Transverse colon (tissue), 4 donors: ENCODE measurements at regions not wholly inside any gene's neighbourhood (a gene's known extent, or its start where the extent isn't known, plus 50 kb on each side); places are given as distances from the start of the nearest gene placed in this dataset.

Experiments used
- DNase-seq: peaks from one replicate; pipeline ENCODE4 v3.0.0-alpha.2; 2019
- H3K27ac ChIP-seq, 4 donors: fragments of 200-600 bp; sonication (generic); 2 replicates each; pipeline ENCODE4 v1.5.1; 2016 to 2018; ENCODE audit warnings: inconsistent platforms in 4 of 4
- H3K27me3 ChIP-seq: fragments of 200-600 bp; sonication (generic); 2 replicates; pipeline ENCODE4 v1.5.1; 2017; ENCODE audit warnings: inconsistent platforms
- H3K36me3 ChIP-seq, 4 donors: fragments of 200-600 bp; sonication (generic); 2 replicates each; pipeline ENCODE4 v1.5.1; 2017 to 2019; ENCODE audit warnings: inconsistent platforms in 4 of 4
- H3K4me1 ChIP-seq, 4 donors: fragments of 200-600 bp; sonication (generic); 2 replicates each; pipeline ENCODE4 v1.5.1; 2017 to 2020; ENCODE audit warnings: inconsistent platforms in 4 of 4
- H3K4me3 ChIP-seq, 4 donors: fragments of 200-600 bp; sonication (generic); 1 replicate in 1 of 4; 2 replicates in 3 of 4; pipeline versions ENCODE4 v1.5.1 to v1.6.1; 2017 to 2019; ENCODE audit warnings: inconsistent platforms in 4 of 4
- H3K9me3 ChIP-seq, 2 donors: fragments of 200-600 bp; sonication (generic); 2 replicates each; pipeline ENCODE4 v1.5.1; 2017 to 2019; ENCODE audit warnings: inconsistent platforms in 2 of 2
- EP300 ChIP-seq: sonication (generic); formaldehyde crosslinking; IDR thresholded peaks from one replicate; pipeline ENCODE4 v1.6.1; 2017; ENCODE audit warnings: antibody characterized with exemption, low read depth
- POLR2A ChIP-seq: fragments of 450-650 bp; IDR thresholded peaks from one replicate; pipeline ENCODE4 v1.6.1; 2016; ENCODE audit warnings: antibody characterized with exemption, mild to moderate bottlenecking, moderate library complexity
- POLR2AphosphoS5 ChIP-seq, 3 donors: sonication (generic); formaldehyde crosslinking; IDR thresholded peaks; one replicate each; pipeline ENCODE4 v1.6.1; 2016; ENCODE audit warnings: antibody characterized with exemption in 3 of 3
- WGBS, 2 donors: methylation state at CpG; one replicate each; pipeline ENCODE4 v1.1.5; 2018; ENCODE audit warnings: low coverage in 1 of 2; 5-methylcytosine and 5-hydroxymethylcytosine counted together
- in situ Hi-C, 4 donors: fragments of 200-750 bp; cut with MboI; loops; one replicate each; pipeline versions ENCODE4 v1.15.0 to v1.15.1; 2017; ENCODE audit warnings: low sequenced_read_pairs in 3 of 4, low pct_ligation_motif_present in 1 of 4, low pct_unique_long_range_greater_than_20kb in 1 of 4
- intact Hi-C: fragments of 100-400 bp; cut with DNase I; formaldehyde crosslinking; loops from one replicate; pipeline ENCODE4 v1.15.1; 2023; ENCODE audit warnings: low total_unique reads
- TF ChIP-seq, protein P1 (sequence below), 5 experiments: fragments of 200-600 bp in 3 of 5; fragments of 450-650 bp in 2 of 5; sonication (generic) in 3 of 5; IDR thresholded peaks; 1 replicate in 2 of 5; 2 replicates in 3 of 5; pipeline ENCODE4 v1.5.1; 2016 to 2017; ENCODE audit warnings: antibody characterized with exemption in 5 of 5, inconsistent platforms in 3 of 5, mild to moderate bottlenecking in 2 of 5, moderate library complexity in 1 of 5

GRCh38 chr11:127806501-127806900 lies 780.9 kb downstream of the ETS1 start:
- in situ Hi-C loops (no loop called here), intact Hi-C loops (no loop called here)
- TF ChIP-seq, protein P1, sequence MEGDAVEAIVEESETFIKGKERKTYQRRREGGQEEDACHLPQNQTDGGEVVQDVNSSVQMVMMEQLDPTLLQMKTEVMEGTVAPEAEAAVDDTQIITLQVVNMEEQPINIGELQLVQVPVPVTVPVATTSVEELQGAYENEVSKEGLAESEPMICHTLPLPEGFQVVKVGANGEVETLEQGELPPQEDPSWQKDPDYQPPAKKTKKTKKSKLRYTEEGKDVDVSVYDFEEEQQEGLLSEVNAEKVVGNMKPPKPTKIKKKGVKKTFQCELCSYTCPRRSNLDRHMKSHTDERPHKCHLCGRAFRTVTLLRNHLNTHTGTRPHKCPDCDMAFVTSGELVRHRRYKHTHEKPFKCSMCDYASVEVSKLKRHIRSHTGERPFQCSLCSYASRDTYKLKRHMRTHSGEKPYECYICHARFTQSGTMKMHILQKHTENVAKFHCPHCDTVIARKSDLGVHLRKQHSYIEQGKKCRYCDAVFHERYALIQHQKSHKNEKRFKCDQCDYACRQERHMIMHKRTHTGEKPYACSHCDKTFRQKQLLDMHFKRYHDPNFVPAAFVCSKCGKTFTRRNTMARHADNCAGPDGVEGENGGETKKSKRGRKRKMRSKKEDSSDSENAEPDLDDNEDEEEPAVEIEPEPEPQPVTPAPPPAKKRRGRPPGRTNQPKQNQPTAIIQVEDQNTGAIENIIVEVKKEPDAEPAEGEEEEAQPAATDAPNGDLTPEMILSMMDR (IDR thresholded peaks at IDR 0.05): no peak
- TF ChIP-seq POLR2AphosphoS5 (IDR thresholded peaks at IDR 0.05) (no peak), EP300 (no peak), POLR2A (no peak)
- DNase-seq: no peak
- Histone ChIP-seq H3K4me1 (peaks cover 0 to 31% (median 10%) of the 10 kb centered on the region in 4 donors), H3K27ac (no peak overlapping the region), H3K9me3 (no peaks in the 10 kb centered on the region), H3K4me3 (no peak overlapping the region), H3K36me3 (no peaks in the 10 kb centered on the region), H3K27me3 (no peaks in the 10 kb centered on the region)
- WGBS, 2 donors: 58% methylated on average over 1 of the region's 1 CpG; no CpG with 5 or more reads in 1 of the 2 donors

- peak overlapping the region in 1 of 4 donors; percentile 5 for H3K27ac ChIP-seq
- TF ChIP-seq POLR2AphosphoS5 (IDR thresholded peaks at IDR 0.05): no peak
- TF ChIP-seq POLR2A: no peak
- no peak for TF ChIP-seq EP300
- TF ChIP-seq, protein P1 (IDR thresholded peaks at IDR 0.05): no peak
- in situ Hi-C loops (no loop called here), intact Hi-C loops (no loop called here)
- H3K36me3 ChIP-seq: no peaks in the 10 kb centered on the region
- H3K9me3 ChIP-seq: no peaks in the 10 kb centered on the region
- no peak for DNase-seq
- peaks cover 0 to 31% (median 10%) of the 10 kb centered on the region in 4 donors for H3K4me1 ChIP-seq
- WGBS, 2 donors: 45 to 56% methylated on average over 1 of the region's 1 CpG
- no peaks in the 10 kb centered on the region for H3K27me3 ChIP-seq
- no peak overlapping the region for H3K4me3 ChIP-seq
Observed at GRCh38 chr11:127805771-127806170, 781.6 kb downstream of the ETS1 start.

DNA sequence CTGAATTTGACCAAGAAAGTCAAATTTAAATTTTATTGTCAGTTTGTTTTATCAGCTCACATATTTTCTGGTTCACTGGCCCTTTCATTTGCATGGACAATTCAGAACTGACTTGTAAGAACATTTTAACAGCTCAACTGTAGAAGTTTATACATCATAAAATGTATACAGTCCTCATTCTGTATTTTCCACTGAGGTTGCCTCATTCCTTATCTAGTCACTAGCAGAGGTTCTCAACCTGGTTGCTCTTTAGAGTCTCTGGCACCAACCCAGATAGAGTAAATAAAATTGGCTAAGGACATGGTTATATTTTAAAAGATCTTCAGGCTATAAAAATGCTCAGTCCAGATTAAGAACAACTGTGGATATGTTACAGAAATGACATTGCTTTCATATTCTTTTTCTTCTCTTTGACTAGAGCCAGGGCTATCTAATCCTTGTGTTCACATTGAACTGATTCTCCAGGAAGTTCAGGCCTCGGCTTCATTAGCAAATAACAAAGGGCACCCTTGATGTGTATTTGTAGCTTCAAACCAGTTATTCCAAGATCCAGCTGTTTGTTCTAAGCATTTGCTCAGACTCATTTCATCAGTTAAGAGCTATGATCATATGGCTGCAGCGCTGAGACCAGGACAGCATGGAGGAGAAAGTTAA lies 782.5 kb downstream of the ETS1 start:
- TF ChIP-seq EP300 (no peak), POLR2AphosphoS5 (IDR thresholded peaks at IDR 0.05) (no peak), POLR2A (no peak)
- TF ChIP-seq, protein P1 (IDR thresholded peaks at IDR 0.05): no peak
- intact Hi-C loops (no loop called here), in situ Hi-C loops (no loop called here)
- Histone ChIP-seq H3K27me3 (no peaks in the 10 kb centered on the region), H3K4me1 (peaks cover 0 to 31% (median 10%) of the 10 kb centered on the region in 4 donors), H3K4me3 (no peak overlapping the region), H3K9me3 (no peaks in the 10 kb centered on the region), H3K27ac (peak overlapping the region in 3 of 4 donors; percentile 9 to 33 (median 21)), H3K36me3 (no peaks in the 10 kb centered on the region)
- WGBS, 2 donors: 19 to 22% methylated on average over 1 to 2 of the region's 2 CpGs
- no peak for DNase-seq

GRCh38 chr11:127803755-127804154 lies 783.6 kb downstream of the ETS1 start:
- H3K36me3 ChIP-seq: no peaks in the 10 kb centered on the region
- DNase-seq: no peak
- no peaks in the 10 kb centered on the region for H3K9me3 ChIP-seq
- H3K4me1 ChIP-seq: peaks cover 0 to 31% (median 10%) of the 10 kb centered on the region in 4 donors
- intact Hi-C loops: no loop called here
- peak overlapping the region in 1 of 4 donors; percentile 33 for H3K27ac ChIP-seq
- TF ChIP-seq POLR2A: no peak
- no peak for TF ChIP-seq EP300
- H3K4me3 ChIP-seq: no peak overlapping the region
- in situ Hi-C loops: no loop called here
- no peaks in the 10 kb centered on the region for H3K27me3 ChIP-seq
